GM23338 (cell line): ENCODE measurements at regions not wholly inside any gene's neighbourhood (a gene's known extent, or its start where the extent isn't known, plus 50 kb on each side); places are given as distances from the start of the nearest gene placed in this dataset.

ENCODE experiments used
- ATAC-seq: fragments of 200-7000 bp; cut with Tn5 transposase; 3 replicates; pipeline ENCODE4 v1.9.1; 2020
- DNase-seq: peaks from one replicate; pipeline ENCODE4 v3.0.0-alpha.2; 2015; ENCODE audit warnings: low spot score
- H2AFZ ChIP-seq: fragments of 200-600 bp; sonication (generic); 2 replicates; pipeline ENCODE4 v1.8.0; 2016; ENCODE audit warnings: antibody characterized with exemption, mild to moderate bottlenecking, moderate library complexity
- H3F3A ChIP-seq: fragments of 200-600 bp; sonication (generic); replicated peaks from 2 replicates; pipeline ENCODE4 v1.8.0; 2017; ENCODE audit warnings: antibody characterized with exemption, mixed run types, low read depth
- H3K27ac ChIP-seq: fragments of 200-600 bp; sonication (generic); 2 replicates; pipeline ENCODE4 v1.6.1; 2016; ENCODE audit warnings: low read depth
- H3K27me3 ChIP-seq: fragments of 200-600 bp; sonication (generic); 2 replicates; pipeline ENCODE4 v1.8.0; 2016; ENCODE audit warnings: mild to moderate bottlenecking, mixed run types, moderate library complexity; ENCODE audit not compliant: insufficient read depth
- H3K36me3 ChIP-seq: fragments of 200-600 bp; sonication (generic); 2 replicates; pipeline ENCODE4 v1.8.0; 2016; ENCODE audit warnings: mild to moderate bottlenecking; ENCODE audit not compliant: insufficient read depth
- H3K4me1 ChIP-seq: fragments of 200-600 bp; sonication (generic); 2 replicates; pipeline ENCODE4 v1.8.0; 2016; ENCODE audit warnings: mild to moderate bottlenecking, moderate library complexity; ENCODE audit not compliant: insufficient read depth
- H3K4me2 ChIP-seq: fragments of 200-600 bp; sonication (generic); 2 replicates; pipeline ENCODE4 v1.7.1; 2017; ENCODE audit warnings: mixed run types
- H3K4me3 ChIP-seq: fragments of 200-600 bp; sonication (generic); 2 replicates; pipeline ENCODE4 v1.6.1; 2016; ENCODE audit warnings: mixed run types
- H3K79me2 ChIP-seq: fragments of 200-600 bp; sonication (generic); replicated peaks from 2 replicates; pipeline ENCODE4 v1.8.0; 2017; ENCODE audit warnings: mild to moderate bottlenecking; ENCODE audit not compliant: insufficient read depth
- H3K9me2 ChIP-seq: fragments of 200-600 bp; sonication (generic); 2 replicates; pipeline ENCODE4 v1.8.0; 2017; ENCODE audit not compliant: insufficient read depth
- H4K20me1 ChIP-seq: fragments of 200-600 bp; sonication (generic); replicated peaks from 2 replicates; pipeline ENCODE4 v1.8.0; 2017; ENCODE audit warnings: mild to moderate bottlenecking; ENCODE audit not compliant: insufficient read depth
- H3K27ac Mint-ChIP-seq: 2 replicates; pipeline ENCODE4 v1.8.0; 2020; ENCODE audit warnings: inconsistent platforms, mild to moderate bottlenecking, moderate library complexity, mixed read lengths
- H3K27me3 Mint-ChIP-seq: 3 replicates; pipeline ENCODE4 v1.8.0; 2022; ENCODE audit warnings: low read depth, mild to moderate bottlenecking, moderate library complexity, mixed read lengths, inconsistent platforms; ENCODE audit not compliant: insufficient read depth, poor library complexity
- H3K36me3 Mint-ChIP-seq: 3 replicates; pipeline ENCODE4 v1.8.0; 2021; ENCODE audit warnings: low read depth, mild to moderate bottlenecking, inconsistent platforms, moderate library complexity, mixed read lengths
- H3K4me1 Mint-ChIP-seq: 3 replicates; pipeline ENCODE4 v1.8.0; 2020; ENCODE audit warnings: mild to moderate bottlenecking, inconsistent platforms, mixed read lengths
- H3K4me3 Mint-ChIP-seq: 3 replicates; pipeline ENCODE4 v1.8.0; 2021; ENCODE audit warnings: moderate library complexity, mild to moderate bottlenecking, inconsistent platforms, mixed read lengths
- H3K9me3 Mint-ChIP-seq: 3 replicates; pipeline ENCODE4 v1.8.0; 2020; ENCODE audit warnings: moderate library complexity, mild to moderate bottlenecking, inconsistent platforms, mixed read lengths
- CREB1 ChIP-seq: fragments of 250-450 bp; sonication (Bioruptor Pico); IDR thresholded peaks from 2 replicates; pipeline ENCODE4 v1.5.0; 2020; ENCODE audit warnings: low read depth, mild to moderate bottlenecking, moderate library complexity
- EZH2phosphoT487 ChIP-seq: fragments of 200-600 bp; sonication (generic); IDR thresholded peaks from one replicate; pipeline ENCODE4 v1.8.1; 2018; ENCODE audit warnings: antibody characterized with exemption; ENCODE audit not compliant: unreplicated experiment
- POLR2AphosphoS5 ChIP-seq: IDR thresholded peaks from 2 replicates; pipeline ENCODE4 v1.6.1; 2016; ENCODE audit warnings: antibody characterized with exemption, low read depth
- STAT1 ChIP-seq: IDR thresholded peaks from one replicate; pipeline ENCODE4 v1.6.1; 2016; ENCODE audit warnings: antibody characterized with exemption; ENCODE audit not compliant: unreplicated experiment
- ZNF114 ChIP-seq: fragments of 250-450 bp; sonication (Bioruptor Pico); IDR thresholded peaks from 2 replicates; pipeline ENCODE4 v1.5.0; 2020; ENCODE audit warnings: mild to moderate bottlenecking, moderate library complexity
- TF ChIP-seq, protein P1 (sequence below): IDR thresholded peaks from 2 replicates; pipeline ENCODE4 v1.6.1; 2016; ENCODE audit warnings: antibody characterized with exemption
- TF ChIP-seq, protein P2 (sequence below), 2 experiments: fragments of 200-600 bp in 1 of 2; sonication (generic) in 1 of 2; conservative IDR thresholded peaks; 2 replicates each; pipeline versions ENCODE4 v1.5.1 to v1.6.1; 2016 to 2017; ENCODE audit warnings: antibody characterized with exemption in 2 of 2, low read depth in 2 of 2, mild to moderate bottlenecking in 2 of 2, moderate library complexity in 1 of 2
- TF ChIP-seq, protein P3 (sequence below): IDR thresholded peaks from one replicate; pipeline ENCODE4 v1.6.1; 2018; ENCODE audit warnings: antibody characterized with exemption; ENCODE audit not compliant: unreplicated experiment

DNA sequence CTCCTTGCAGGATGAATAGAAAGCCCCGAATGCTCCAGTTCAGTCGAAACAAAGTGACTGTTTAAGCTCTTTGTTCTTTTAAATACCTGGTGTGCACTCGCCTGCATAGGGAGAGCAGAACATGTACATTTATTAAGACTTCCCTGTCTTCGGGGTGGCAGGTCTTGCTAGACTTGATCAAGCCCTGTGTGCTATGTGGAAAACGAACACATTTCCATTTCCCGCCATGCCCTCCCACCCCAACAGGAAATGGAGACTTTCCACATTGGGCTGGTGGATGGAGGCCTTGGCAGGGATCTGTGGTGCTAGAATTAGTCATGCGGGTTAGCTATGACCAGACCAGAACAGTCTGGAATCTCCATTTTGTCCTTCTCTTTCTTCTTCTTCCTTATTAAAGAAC, 321.0 kb upstream of the THSD7B start (continued):
- TF ChIP-seq, protein P1, sequence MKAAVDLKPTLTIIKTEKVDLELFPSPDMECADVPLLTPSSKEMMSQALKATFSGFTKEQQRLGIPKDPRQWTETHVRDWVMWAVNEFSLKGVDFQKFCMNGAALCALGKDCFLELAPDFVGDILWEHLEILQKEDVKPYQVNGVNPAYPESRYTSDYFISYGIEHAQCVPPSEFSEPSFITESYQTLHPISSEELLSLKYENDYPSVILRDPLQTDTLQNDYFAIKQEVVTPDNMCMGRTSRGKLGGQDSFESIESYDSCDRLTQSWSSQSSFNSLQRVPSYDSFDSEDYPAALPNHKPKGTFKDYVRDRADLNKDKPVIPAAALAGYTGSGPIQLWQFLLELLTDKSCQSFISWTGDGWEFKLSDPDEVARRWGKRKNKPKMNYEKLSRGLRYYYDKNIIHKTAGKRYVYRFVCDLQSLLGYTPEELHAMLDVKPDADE: no peak
- no peak for TF ChIP-seq CREB1
- no peak for TF ChIP-seq EZH2phosphoT487
- no peak for TF ChIP-seq ZNF114 (CRISPR knock-in tag)
- TF ChIP-seq POLR2AphosphoS5: no peak

DNA sequence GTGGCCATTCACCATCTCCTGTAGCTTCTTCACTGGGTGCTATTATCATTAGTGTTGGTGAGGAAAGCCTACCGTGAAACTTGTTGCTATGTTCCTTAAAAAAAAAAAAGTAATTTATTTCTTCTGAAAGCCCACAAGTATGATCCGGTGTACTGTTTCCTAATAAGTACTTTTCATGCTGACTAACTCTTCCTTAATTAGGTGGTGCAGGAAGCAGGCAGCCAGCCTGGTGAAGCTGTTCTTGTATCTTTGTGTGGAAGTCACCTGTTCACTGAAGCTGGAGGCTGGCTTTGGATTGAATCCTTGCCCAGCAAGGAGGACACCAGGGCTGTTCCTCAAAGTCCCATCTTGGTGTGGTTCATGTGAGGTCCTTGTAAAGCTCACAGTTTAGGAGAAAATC, 321.7 kb upstream of the THSD7B start:
- H3K4me3 Mint-ChIP-seq: no peak overlapping the region
- H3K4me1 Mint-ChIP-seq: peaks cover 37% of the 10 kb centered on the region
- no peaks in the 10 kb centered on the region for H3K27me3 ChIP-seq

More for the DNA sequence above, 321.7 kb upstream of the THSD7B start:
- peaks cover 4% of the 10 kb centered on the region for H3K27me3 Mint-ChIP-seq
- H2AFZ ChIP-seq: no peak overlapping the region
- no peak overlapping the region for H3K4me3 ChIP-seq
- H3K4me2 ChIP-seq: no peak overlapping the region
- H3K79me2 ChIP-seq: no peaks in the 10 kb centered on the region
- H3K9me3 Mint-ChIP-seq: no peaks in the 10 kb centered on the region
- no peak for DNase-seq
- H3K36me3 ChIP-seq: no peaks in the 10 kb centered on the region
- no peaks in the 10 kb centered on the region for H3K36me3 Mint-ChIP-seq
- no peaks in the 10 kb centered on the region for H3F3A ChIP-seq
- H3K27ac ChIP-seq: no peak overlapping the region
- no peak for ATAC-seq
- no peak overlapping the region for H3K27ac Mint-ChIP-seq
- H4K20me1 ChIP-seq: no peaks in the 10 kb centered on the region
- peaks cover 10% of the 10 kb centered on the region for H3K4me1 ChIP-seq
- TF ChIP-seq CREB1 (no peak), STAT1 (no peak), POLR2AphosphoS5 (no peak), EZH2phosphoT487 (no peak)
- TF ChIP-seq, protein P2, sequence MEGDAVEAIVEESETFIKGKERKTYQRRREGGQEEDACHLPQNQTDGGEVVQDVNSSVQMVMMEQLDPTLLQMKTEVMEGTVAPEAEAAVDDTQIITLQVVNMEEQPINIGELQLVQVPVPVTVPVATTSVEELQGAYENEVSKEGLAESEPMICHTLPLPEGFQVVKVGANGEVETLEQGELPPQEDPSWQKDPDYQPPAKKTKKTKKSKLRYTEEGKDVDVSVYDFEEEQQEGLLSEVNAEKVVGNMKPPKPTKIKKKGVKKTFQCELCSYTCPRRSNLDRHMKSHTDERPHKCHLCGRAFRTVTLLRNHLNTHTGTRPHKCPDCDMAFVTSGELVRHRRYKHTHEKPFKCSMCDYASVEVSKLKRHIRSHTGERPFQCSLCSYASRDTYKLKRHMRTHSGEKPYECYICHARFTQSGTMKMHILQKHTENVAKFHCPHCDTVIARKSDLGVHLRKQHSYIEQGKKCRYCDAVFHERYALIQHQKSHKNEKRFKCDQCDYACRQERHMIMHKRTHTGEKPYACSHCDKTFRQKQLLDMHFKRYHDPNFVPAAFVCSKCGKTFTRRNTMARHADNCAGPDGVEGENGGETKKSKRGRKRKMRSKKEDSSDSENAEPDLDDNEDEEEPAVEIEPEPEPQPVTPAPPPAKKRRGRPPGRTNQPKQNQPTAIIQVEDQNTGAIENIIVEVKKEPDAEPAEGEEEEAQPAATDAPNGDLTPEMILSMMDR (conservative IDR thresholded peaks at IDR 0.05; ENCODE audit: low read depth in 2 of 2): no peak
- TF ChIP-seq, protein P3, sequence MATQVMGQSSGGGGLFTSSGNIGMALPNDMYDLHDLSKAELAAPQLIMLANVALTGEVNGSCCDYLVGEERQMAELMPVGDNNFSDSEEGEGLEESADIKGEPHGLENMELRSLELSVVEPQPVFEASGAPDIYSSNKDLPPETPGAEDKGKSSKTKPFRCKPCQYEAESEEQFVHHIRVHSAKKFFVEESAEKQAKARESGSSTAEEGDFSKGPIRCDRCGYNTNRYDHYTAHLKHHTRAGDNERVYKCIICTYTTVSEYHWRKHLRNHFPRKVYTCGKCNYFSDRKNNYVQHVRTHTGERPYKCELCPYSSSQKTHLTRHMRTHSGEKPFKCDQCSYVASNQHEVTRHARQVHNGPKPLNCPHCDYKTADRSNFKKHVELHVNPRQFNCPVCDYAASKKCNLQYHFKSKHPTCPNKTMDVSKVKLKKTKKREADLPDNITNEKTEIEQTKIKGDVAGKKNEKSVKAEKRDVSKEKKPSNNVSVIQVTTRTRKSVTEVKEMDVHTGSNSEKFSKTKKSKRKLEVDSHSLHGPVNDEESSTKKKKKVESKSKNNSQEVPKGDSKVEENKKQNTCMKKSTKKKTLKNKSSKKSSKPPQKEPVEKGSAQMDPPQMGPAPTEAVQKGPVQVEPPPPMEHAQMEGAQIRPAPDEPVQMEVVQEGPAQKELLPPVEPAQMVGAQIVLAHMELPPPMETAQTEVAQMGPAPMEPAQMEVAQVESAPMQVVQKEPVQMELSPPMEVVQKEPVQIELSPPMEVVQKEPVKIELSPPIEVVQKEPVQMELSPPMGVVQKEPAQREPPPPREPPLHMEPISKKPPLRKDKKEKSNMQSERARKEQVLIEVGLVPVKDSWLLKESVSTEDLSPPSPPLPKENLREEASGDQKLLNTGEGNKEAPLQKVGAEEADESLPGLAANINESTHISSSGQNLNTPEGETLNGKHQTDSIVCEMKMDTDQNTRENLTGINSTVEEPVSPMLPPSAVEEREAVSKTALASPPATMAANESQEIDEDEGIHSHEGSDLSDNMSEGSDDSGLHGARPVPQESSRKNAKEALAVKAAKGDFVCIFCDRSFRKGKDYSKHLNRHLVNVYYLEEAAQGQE: no peak
- 0 out of 2 replicates have a peak, but pooled peaks cover 3% of the 10 kb centered on the region for H3K9me2 ChIP-seq
